Panc1 (cell line): ENCODE measurements at regions not wholly inside any gene's neighbourhood (a gene's known extent, or its start where the extent isn't known, plus 50 kb on each side); places are given as distances from the start of the nearest gene placed in this dataset.

Source experiments
- ATAC-seq: fragments of 200-7000 bp; cut with Tn5 transposase; 2 replicates; pipeline ENCODE4 v1.9.1; 2020; ENCODE audit warnings: mild to moderate bottlenecking, moderate library complexity
- BruUV-seq: library from RNA; stranded (reverse); fragments of 400-500 nt; replicated peaks from 2 replicates; lab custom pipeline; 2021; lab: Mats Ljungman, UMichigan
- CTCF ChIA-PET: fragments of 300-600 bp; sonication (Branson Sonifier 250); formaldehyde crosslinking; loops from one replicate; lab custom pipeline; 2022; ENCODE audit warnings: antibody characterized with exemption; lab: Charles Lee
- POLR2A ChIA-PET: fragments of 300-600 bp; sonication (Branson Sonifier 250); formaldehyde crosslinking; loops from one replicate; lab custom pipeline; 2022; ENCODE audit warnings: antibody characterized with exemption; lab: Charles Lee
- DNase-seq: peaks from one replicate; pipeline ENCODE4 v3.0.0-alpha.2; 2010; ENCODE audit warnings: low read depth, low spot score
- H3K27ac ChIP-seq: 2 replicates; pipeline ENCODE4 v1.5.1; 2011; ENCODE audit warnings: mild to moderate bottlenecking, low read length, inconsistent platforms
- H3K27me3 ChIP-seq: fragments of 200-500 bp; sonication (Bioruptor generic); 2 replicates; pipeline ENCODE4 v1.6.0; 2014; ENCODE audit warnings: low read length, inconsistent platforms; ENCODE audit not compliant: control insufficient read depth, insufficient read depth
- H3K36me3 ChIP-seq: fragments of 200-500 bp; sonication (Bioruptor generic); 2 replicates; pipeline ENCODE4 v1.5.1; 2014; ENCODE audit warnings: inconsistent platforms, mild to moderate bottlenecking, low read length, moderate library complexity; ENCODE audit not compliant: control insufficient read depth, insufficient read depth
- H3K4me1 ChIP-seq: 2 replicates; pipeline ENCODE4 v1.5.1; 2011; ENCODE audit warnings: inconsistent platforms, mild to moderate bottlenecking, low read length, moderate library complexity; ENCODE audit not compliant: control insufficient read depth, insufficient read depth
- H3K4me3 ChIP-seq, 2 experiments: 2 replicates each; pipeline ENCODE4 v1.5.1; 2011 to 2012; ENCODE audit warnings: low read depth in 2 of 2, low read length in 2 of 2, mild to moderate bottlenecking in 2 of 2, inconsistent platforms in 1 of 2, moderate library complexity in 1 of 2
- H3K9me3 ChIP-seq: fragments of 200-500 bp; sonication (Bioruptor generic); 2 replicates; pipeline ENCODE4 v1.5.1; 2014; ENCODE audit warnings: low read depth, mild to moderate bottlenecking, inconsistent platforms, low read length, moderate library complexity; ENCODE audit not compliant: control insufficient read depth, insufficient read depth
- POLR2AphosphoS5 ChIP-seq: IDR thresholded peaks from 2 replicates; pipeline ENCODE4 v1.6.1; 2012; ENCODE audit warnings: mild to moderate bottlenecking, low read depth, low read length, moderate library complexity
- SIN3A ChIP-seq: IDR thresholded peaks from 2 replicates; pipeline ENCODE4 v1.6.1; 2012; ENCODE audit warnings: low read depth, mild to moderate bottlenecking, low read length, moderate library complexity, borderline replicate concordance; ENCODE audit not compliant: insufficient read depth
- TCF7L2 ChIP-seq: IDR thresholded peaks from 2 replicates; pipeline ENCODE4 v1.6.1; 2011; ENCODE audit warnings: mild to moderate bottlenecking, low read depth, low read length, inconsistent platforms
- in situ Hi-C: cut with HindIII; loops from 2 replicates; pipeline ENCODE4 v1.10.0; 2016; ENCODE audit warnings: low sequenced_read_pairs, low pct_unique_long_range_greater_than_20kb
- intact Hi-C: fragments of 100-400 bp; cut with micrococcal nuclease; formaldehyde crosslinking; loops from one replicate; pipeline ENCODE4 v1.10.0; 2022; ENCODE audit not compliant: unreplicated experiment
- TF ChIP-seq, protein P1 (sequence below), 2 experiments: IDR thresholded peaks; 2 replicates each; pipeline ENCODE4 v1.6.1; 2011 to 2012; ENCODE audit warnings: low read depth in 2 of 2, control low read depth in 1 of 2, low read length in 1 of 2, mild to moderate bottlenecking in 1 of 2, moderate library complexity in 1 of 2; ENCODE audit not compliant: insufficient read depth in 1 of 2
- TF ChIP-seq, protein P2 (sequence below): fragments of 450-650 bp; IDR thresholded peaks from 2 replicates; pipeline ENCODE4 v1.5.1; 2017; ENCODE audit warnings: mild to moderate bottlenecking

DNA sequence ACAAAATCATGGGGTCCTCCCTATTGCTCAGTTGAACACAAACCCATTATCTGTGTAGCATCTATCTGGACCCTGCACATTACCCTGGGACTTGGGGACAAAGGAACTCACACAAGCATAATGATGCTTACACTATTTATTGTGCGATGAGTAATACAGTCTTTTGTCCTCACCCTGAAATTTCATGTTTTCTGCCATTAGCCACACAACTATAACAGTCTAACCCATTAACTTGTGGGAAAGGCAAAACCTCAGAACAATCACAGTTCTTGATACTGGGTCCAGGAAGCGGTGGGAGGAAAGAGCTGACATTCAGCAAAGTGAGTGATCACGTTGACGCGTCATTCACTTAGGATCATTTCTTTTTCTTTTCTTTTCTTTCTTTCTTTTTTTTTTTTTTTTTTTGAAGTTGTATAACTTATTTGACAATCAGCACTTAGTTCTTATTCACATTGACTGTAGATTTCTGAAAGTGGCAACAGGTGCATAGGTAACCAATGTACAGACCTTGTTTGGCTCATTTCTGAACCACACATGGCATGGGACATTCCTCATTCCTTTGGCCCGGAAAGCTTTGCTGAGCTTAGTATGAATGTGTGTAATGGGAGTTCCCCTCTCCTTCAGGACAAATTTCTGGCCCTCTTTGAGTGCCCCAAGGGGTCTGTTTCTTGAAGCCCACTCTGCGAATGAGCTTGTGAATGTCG, 94.8 kb upstream of the CNKSR3 start:
- DNase-seq (no peak), ATAC-seq (no peak)
- H3K36me3 ChIP-seq, result no peaks in the 10 kb centered on the region
- intact Hi-C loops (no loop called here), in situ Hi-C loops (no loop called here)
- TF ChIP-seq, protein P1, sequence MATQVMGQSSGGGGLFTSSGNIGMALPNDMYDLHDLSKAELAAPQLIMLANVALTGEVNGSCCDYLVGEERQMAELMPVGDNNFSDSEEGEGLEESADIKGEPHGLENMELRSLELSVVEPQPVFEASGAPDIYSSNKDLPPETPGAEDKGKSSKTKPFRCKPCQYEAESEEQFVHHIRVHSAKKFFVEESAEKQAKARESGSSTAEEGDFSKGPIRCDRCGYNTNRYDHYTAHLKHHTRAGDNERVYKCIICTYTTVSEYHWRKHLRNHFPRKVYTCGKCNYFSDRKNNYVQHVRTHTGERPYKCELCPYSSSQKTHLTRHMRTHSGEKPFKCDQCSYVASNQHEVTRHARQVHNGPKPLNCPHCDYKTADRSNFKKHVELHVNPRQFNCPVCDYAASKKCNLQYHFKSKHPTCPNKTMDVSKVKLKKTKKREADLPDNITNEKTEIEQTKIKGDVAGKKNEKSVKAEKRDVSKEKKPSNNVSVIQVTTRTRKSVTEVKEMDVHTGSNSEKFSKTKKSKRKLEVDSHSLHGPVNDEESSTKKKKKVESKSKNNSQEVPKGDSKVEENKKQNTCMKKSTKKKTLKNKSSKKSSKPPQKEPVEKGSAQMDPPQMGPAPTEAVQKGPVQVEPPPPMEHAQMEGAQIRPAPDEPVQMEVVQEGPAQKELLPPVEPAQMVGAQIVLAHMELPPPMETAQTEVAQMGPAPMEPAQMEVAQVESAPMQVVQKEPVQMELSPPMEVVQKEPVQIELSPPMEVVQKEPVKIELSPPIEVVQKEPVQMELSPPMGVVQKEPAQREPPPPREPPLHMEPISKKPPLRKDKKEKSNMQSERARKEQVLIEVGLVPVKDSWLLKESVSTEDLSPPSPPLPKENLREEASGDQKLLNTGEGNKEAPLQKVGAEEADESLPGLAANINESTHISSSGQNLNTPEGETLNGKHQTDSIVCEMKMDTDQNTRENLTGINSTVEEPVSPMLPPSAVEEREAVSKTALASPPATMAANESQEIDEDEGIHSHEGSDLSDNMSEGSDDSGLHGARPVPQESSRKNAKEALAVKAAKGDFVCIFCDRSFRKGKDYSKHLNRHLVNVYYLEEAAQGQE (IDR thresholded peaks at IDR 0.05; ENCODE audit: insufficient read depth in 1 of 2, low read depth in 2 of 2, low read length in 1 of 2), result no peak
- TF ChIP-seq TCF7L2 (no peak), POLR2AphosphoS5 (no peak), SIN3A (no peak)
- TF ChIP-seq, protein P2, sequence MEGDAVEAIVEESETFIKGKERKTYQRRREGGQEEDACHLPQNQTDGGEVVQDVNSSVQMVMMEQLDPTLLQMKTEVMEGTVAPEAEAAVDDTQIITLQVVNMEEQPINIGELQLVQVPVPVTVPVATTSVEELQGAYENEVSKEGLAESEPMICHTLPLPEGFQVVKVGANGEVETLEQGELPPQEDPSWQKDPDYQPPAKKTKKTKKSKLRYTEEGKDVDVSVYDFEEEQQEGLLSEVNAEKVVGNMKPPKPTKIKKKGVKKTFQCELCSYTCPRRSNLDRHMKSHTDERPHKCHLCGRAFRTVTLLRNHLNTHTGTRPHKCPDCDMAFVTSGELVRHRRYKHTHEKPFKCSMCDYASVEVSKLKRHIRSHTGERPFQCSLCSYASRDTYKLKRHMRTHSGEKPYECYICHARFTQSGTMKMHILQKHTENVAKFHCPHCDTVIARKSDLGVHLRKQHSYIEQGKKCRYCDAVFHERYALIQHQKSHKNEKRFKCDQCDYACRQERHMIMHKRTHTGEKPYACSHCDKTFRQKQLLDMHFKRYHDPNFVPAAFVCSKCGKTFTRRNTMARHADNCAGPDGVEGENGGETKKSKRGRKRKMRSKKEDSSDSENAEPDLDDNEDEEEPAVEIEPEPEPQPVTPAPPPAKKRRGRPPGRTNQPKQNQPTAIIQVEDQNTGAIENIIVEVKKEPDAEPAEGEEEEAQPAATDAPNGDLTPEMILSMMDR, result no peak
- H3K4me1 ChIP-seq, result no peaks in the 10 kb centered on the region
- no peaks in the 10 kb centered on the region for H3K9me3 ChIP-seq
- no TSS peak for BruUV-seq
- CTCF ChIA-PET, result no interaction called here
- H3K27me3 ChIP-seq, result no peaks in the 10 kb centered on the region
- POLR2A ChIA-PET, result no interaction called here
- H3K4me3 ChIP-seq, result no peak overlapping the region
- H3K27ac ChIP-seq, result no peak overlapping the region

DNA sequence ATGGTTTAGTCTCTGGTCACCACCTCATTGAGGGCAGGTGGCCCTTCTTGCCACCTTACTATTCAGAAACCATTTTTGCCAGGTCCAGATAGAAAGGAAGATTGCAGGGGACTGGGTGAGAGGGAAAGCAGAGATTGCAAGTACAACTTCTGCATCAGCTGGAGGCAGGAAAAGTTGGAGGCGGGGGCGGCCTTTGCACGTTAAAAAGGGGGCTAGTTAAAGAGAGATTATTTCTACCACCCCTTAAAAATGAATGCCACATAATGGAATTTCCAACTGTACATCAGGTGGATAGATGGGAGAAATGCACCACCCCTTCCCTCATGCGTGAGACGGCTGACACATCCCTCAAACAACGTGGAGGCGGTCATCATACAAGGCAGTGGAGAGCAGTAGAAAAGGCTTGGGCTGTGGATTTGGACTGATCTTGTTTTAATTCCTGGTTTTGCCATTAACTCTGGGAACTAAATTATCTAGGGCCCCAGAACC, 95.4 kb upstream of the CNKSR3 start:
- ATAC-seq, result no peak
- ChIA-PET CTCF (no interaction called here), POLR2A (no interaction called here)
- Histone ChIP-seq H3K27me3 (no peaks in the 10 kb centered on the region), H3K4me3 (no peak overlapping the region), H3K36me3 (no peaks in the 10 kb centered on the region), H3K4me1 (no peaks in the 10 kb centered on the region), H3K27ac (no peak overlapping the region), H3K9me3 (no peaks in the 10 kb centered on the region)
- TF ChIP-seq, protein P2, result no peak
- TF ChIP-seq POLR2AphosphoS5, result no peak
- no peak for TF ChIP-seq TCF7L2
- TF ChIP-seq SIN3A, result no peak
- TF ChIP-seq, protein P1 (IDR thresholded peaks at IDR 0.05; ENCODE audit: insufficient read depth in 1 of 2, low read depth in 2 of 2, low read length in 1 of 2), result no peak
- in situ Hi-C loops, result no loop called here
- intact Hi-C loops, result no loop called here
- no TSS peak for BruUV-seq
- DNase-seq, result no peak
